HepG2 (cell line): ENCODE measurements at regions not wholly inside any gene's neighbourhood (a gene's known extent, or its start where the extent isn't known, plus 50 kb on each side); places are given as distances from the start of the nearest gene placed in this dataset.
A peak's percentile ranks its signal among the peaks of the same experiment; 100 is the strongest.

ENCODE experiments used
- AGO1 ChIP-seq: fragments of 200-400 bp; formaldehyde crosslinking; IDR thresholded peaks from 2 replicates; pipeline ENCODE4 v1.6.1; 2017; ENCODE audit warnings: mild to moderate bottlenecking, low read depth, low read length, moderate library complexity; ENCODE audit not compliant: poor library complexity, severe bottlenecking
- EZH2 ChIP-seq: conservative IDR thresholded peaks from 2 replicates; pipeline ENCODE4 v1.6.1; 2012; ENCODE audit warnings: mild to moderate bottlenecking, low read depth, low read length, moderate library complexity
- HNF4G ChIP-seq, 2 experiments: sonication (generic) in 1 of 2; formaldehyde crosslinking in 1 of 2; IDR thresholded peaks; 2 replicates each; pipeline versions ENCODE4 v1.4.0 to v1.6.1; 2011 to 2020; ENCODE audit warnings: borderline replicate concordance in 2 of 2, low read depth in 2 of 2, mild to moderate bottlenecking in 2 of 2, low read length in 1 of 2, missing genetic modification reagents in 1 of 2, moderate library complexity in 1 of 2
- HNRNPLL ChIP-seq: fragments of 200-400 bp; formaldehyde crosslinking; IDR thresholded peaks from 2 replicates; pipeline ENCODE4 v1.6.1; 2017; ENCODE audit warnings: mild to moderate bottlenecking, low read depth, low read length; ENCODE audit not compliant: poor library complexity, severe bottlenecking
- KDM5B ChIP-seq: sonication (generic); formaldehyde crosslinking; IDR thresholded peaks from 2 replicates; pipeline ENCODE4 v1.4.0; 2020; ENCODE audit warnings: missing genetic modification reagents, mild to moderate bottlenecking, borderline replicate concordance
- PHF20 ChIP-seq: sonication (generic); formaldehyde crosslinking; IDR thresholded peaks from 2 replicates; pipeline ENCODE4 v1.5.0; 2020; ENCODE audit warnings: mild to moderate bottlenecking, missing genetic modification reagents
- TOE1 ChIP-seq: sonication (generic); formaldehyde crosslinking; IDR thresholded peaks from 2 replicates; pipeline ENCODE4 v1.4.0; 2020; ENCODE audit warnings: mild to moderate bottlenecking, missing genetic modification reagents
- TRAFD1 ChIP-seq: sonication (generic); formaldehyde crosslinking; IDR thresholded peaks from 2 replicates; pipeline ENCODE4 v1.5.1; 2020; ENCODE audit warnings: missing genetic modification reagents, mild to moderate bottlenecking, borderline replicate concordance
- ZBTB3 ChIP-seq: sonication (generic); formaldehyde crosslinking; IDR thresholded peaks from 2 replicates; pipeline ENCODE4 v1.4.0; 2020; ENCODE audit warnings: low read depth, mild to moderate bottlenecking, moderate library complexity, missing genetic modification reagents, borderline replicate concordance
- ZC3H13 ChIP-seq: sonication (generic); formaldehyde crosslinking; IDR thresholded peaks from 2 replicates; pipeline ENCODE4 v1.8.1; 2023; ENCODE audit warnings: mild to moderate bottlenecking, missing genetic modification reagents, moderate library complexity
- ZEB1 ChIP-seq: IDR thresholded peaks from 2 replicates; pipeline ENCODE4 v1.6.1; 2012; ENCODE audit warnings: mild to moderate bottlenecking, low read depth, inconsistent platforms; ENCODE audit not compliant: insufficient replicate concordance
- ZFP91 ChIP-seq: sonication (generic); formaldehyde crosslinking; IDR thresholded peaks from 2 replicates; pipeline ENCODE4 v1.9.0; 2022; ENCODE audit warnings: missing genetic modification reagents, mild to moderate bottlenecking, borderline replicate concordance
- ZFY ChIP-seq: sonication (generic); formaldehyde crosslinking; IDR thresholded peaks from 2 replicates; pipeline ENCODE4 v1.4.0; 2020; ENCODE audit warnings: missing genetic modification reagents
- ZNF296 ChIP-seq: sonication (generic); formaldehyde crosslinking; conservative IDR thresholded peaks from 2 replicates; pipeline ENCODE4 v1.5.0; 2020; ENCODE audit warnings: mild to moderate bottlenecking, missing genetic modification reagents
- ZNF317 ChIP-seq: sonication (generic); formaldehyde crosslinking; IDR thresholded peaks from 2 replicates; pipeline ENCODE4 v1.5.0; 2020; ENCODE audit warnings: mild to moderate bottlenecking, missing genetic modification reagents
- ZNF350 ChIP-seq: sonication (generic); formaldehyde crosslinking; IDR thresholded peaks from 2 replicates; pipeline ENCODE4 v1.4.0; 2020; ENCODE audit warnings: mild to moderate bottlenecking, low read depth, missing genetic modification reagents, borderline replicate concordance
- ZNF501 ChIP-seq: sonication (generic); formaldehyde crosslinking; IDR thresholded peaks from 2 replicates; pipeline ENCODE4 v1.5.1; 2020; ENCODE audit warnings: mild to moderate bottlenecking, moderate library complexity, missing genetic modification reagents
- ZNF598 ChIP-seq: sonication (generic); formaldehyde crosslinking; IDR thresholded peaks from 2 replicates; pipeline ENCODE4 v1.5.1; 2020; ENCODE audit warnings: mild to moderate bottlenecking, missing genetic modification reagents, borderline replicate concordance
- ZNF614 ChIP-seq: IDR thresholded peaks from 2 replicates; pipeline ENCODE4 v1.6.1; 2018; ENCODE audit warnings: missing biosample characterization, missing genetic modification reagents, inconsistent platforms, borderline replicate concordance
- ZNF775 ChIP-seq: sonication (generic); formaldehyde crosslinking; IDR thresholded peaks from 2 replicates; pipeline ENCODE4 v1.4.0; 2020; ENCODE audit warnings: missing genetic modification reagents, mild to moderate bottlenecking, moderate library complexity, borderline replicate concordance
- ZNF776 ChIP-seq: sonication (generic); formaldehyde crosslinking; IDR thresholded peaks from 2 replicates; pipeline ENCODE4 v1.4.0; 2020; ENCODE audit warnings: mild to moderate bottlenecking, missing genetic modification reagents
- ZNF800 ChIP-seq: sonication (generic); formaldehyde crosslinking; IDR thresholded peaks from 2 replicates; pipeline ENCODE4 v1.4.0; 2020; ENCODE audit warnings: missing genetic modification reagents
- ZNF891 ChIP-seq: sonication (generic); formaldehyde crosslinking; IDR thresholded peaks from 2 replicates; pipeline ENCODE4 v1.5.0; 2020; ENCODE audit warnings: mild to moderate bottlenecking, missing genetic modification reagents

GRCh38 chr21:43299441-43300277, 127.3 kb downstream of the SIK1 start (continued):
- TF ChIP-seq ZNF776 (CRISPR knock-in tag) (peak; percentile 34; the same call in 1 of the 2 replicates), ZNF501 (peak; percentile 33; the same call in 1 of the 2 replicates), ZNF800 (CRISPR knock-in tag) (no peak), TOE1 (CRISPR knock-in tag) (no peak), ZEB1 (peak; percentile 70), KDM5B (CRISPR knock-in tag) (peak; percentile 46; the same call in 1 of the 2 replicates), TRAFD1 (peak; percentile 48; the same call in 1 of the 2 replicates), EZH2 (no peak), ZFY (CRISPR knock-in tag) (peak; percentile 62), HNF4G (IDR thresholded peaks at IDR 0.05; ENCODE audit: borderline replicate concordance, low read depth, low read length) (peak; percentile 8; the same call in 1 of the 2 replicates), HNF4G (CRISPR knock-in tag; IDR thresholded peaks at IDR 0.05; ENCODE audit: borderline replicate concordance, low read depth) (no peak; the same call in 1 of the 2 replicates), PHF20 (CRISPR knock-in tag) (0 out of 2 replicates have a peak, but pooled peaks have one; percentile 30), ZNF775 (CRISPR knock-in tag) (peak; percentile 78; the same call in 1 of the 2 replicates), ZNF891 (CRISPR knock-in tag) (no peak), ZNF296 (CRISPR knock-in tag) (no peak; the same call in 1 of the 2 replicates), ZNF614 (CRISPR knock-in tag) (no peak), ZNF350 (CRISPR knock-in tag) (peak; percentile 36; the same call in 1 of the 2 replicates), AGO1 (no peak), ZC3H13 (CRISPR knock-in tag) (peak; percentile 37; the same call in 1 of the 2 replicates), ZNF317 (CRISPR knock-in tag) (peak; percentile 24; the same call in 1 of the 2 replicates), ZFP91 (CRISPR knock-in tag) (peak; percentile 31), ZNF598 (CRISPR knock-in tag) (0 out of 2 replicates have a peak, but pooled peaks have one; percentile 16), HNRNPLL (no peak), ZBTB3 (CRISPR knock-in tag) (0 out of 2 replicates have a peak, but pooled peaks have one; percentile 52)
